ENCODE measurements at regions not wholly inside any gene's neighbourhood (a gene's known extent, or its start where the extent isn't known, plus 50 kb on each side); places are given as distances from the start of the nearest gene placed in this dataset.

GRCh38 chr6:40340957-40341356 lies 246.2 kb downstream of the LRFN2 start:
- intact Hi-C loops (cut with micrococcal nuclease) = no loop called here

- intact Hi-C loops (cut with micrococcal nuclease) = no loop called here
These were observed 247.0 kb downstream of the LRFN2 start for GRCh38 chr6:40340196-40340595.

- intact Hi-C loops (cut with micrococcal nuclease) = no loop called here
These were observed 248.9 kb downstream of the LRFN2 start for GRCh38 chr6:40338306-40338705.

- intact Hi-C loops (cut with micrococcal nuclease) = no loop called here
These were observed 250.0 kb downstream of the LRFN2 start for GRCh38 chr6:40336940-40337760.

GRCh38 chr6:40336296-40336695 lies 250.9 kb downstream of the LRFN2 start:
- intact Hi-C loops (cut with micrococcal nuclease) = no loop called here

- intact Hi-C loops (cut with micrococcal nuclease) = no loop called here
These were observed 252.5 kb downstream of the LRFN2 start for GRCh38 chr6:40334496-40335270.

GRCh38 chr6:40331545-40331944 lies 255.6 kb downstream of the LRFN2 start:
- intact Hi-C loops (cut with micrococcal nuclease) = no loop called here

GRCh38 chr6:40330301-40330721 lies 256.9 kb downstream of the LRFN2 start:
- intact Hi-C loops (cut with micrococcal nuclease) = no loop called here

GRCh38 chr6:40328986-40329545 lies 258.1 kb downstream of the LRFN2 start:
- intact Hi-C loops (cut with micrococcal nuclease) = loop anchor here (1.0 to 5.0 kb wide), 11 partner anchors 60 to 698 kb away; partner anchors contain the start of gene LRFN2

- intact Hi-C loops (cut with micrococcal nuclease) = loop anchor here (1.0 to 5.0 kb wide), 9 partner anchors 61 to 699 kb away; partner anchors contain the start of gene LRFN2
These were observed 258.7 kb downstream of the LRFN2 start for GRCh38 chr6:40328386-40328985.

- intact Hi-C loops (cut with micrococcal nuclease) = loop anchor here (5.0 kb wide), 4 partner anchors 150 to 700 kb away; no protein-coding TSS in a partner anchor
These were observed 260.3 kb downstream of the LRFN2 start for GRCh38 chr6:40326714-40327421.

- intact Hi-C loops (cut with micrococcal nuclease) = loop anchor here (5.0 kb wide), 4 partner anchors 152 to 702 kb away; no protein-coding TSS in a partner anchor
These were observed 261.4 kb downstream of the LRFN2 start for GRCh38 chr6:40325791-40326190.

- intact Hi-C loops (cut with micrococcal nuclease) = loop anchor here (5.0 kb wide), 4 partner anchors 152 to 702 kb away; no protein-coding TSS in a partner anchor
These were observed 262.1 kb downstream of the LRFN2 start for GRCh38 chr6:40325041-40325440.

GRCh38 chr6:40323881-40324634 lies 263.1 kb downstream of the LRFN2 start:
- intact Hi-C loops (cut with micrococcal nuclease) = no loop called here

- intact Hi-C loops (cut with micrococcal nuclease) = no loop called here
These were observed 264.8 kb downstream of the LRFN2 start for GRCh38 chr6:40322336-40322735.

GRCh38 chr6:40321616-40322015 lies 265.5 kb downstream of the LRFN2 start:
- intact Hi-C loops (cut with micrococcal nuclease) = no loop called here

GRCh38 chr6:40320947-40321346 lies 266.2 kb downstream of the LRFN2 start:
- intact Hi-C loops (cut with micrococcal nuclease) = no loop called here

- intact Hi-C loops (cut with micrococcal nuclease) = no loop called here
These were observed 266.7 kb downstream of the LRFN2 start for GRCh38 chr6:40320441-40320840.

GRCh38 chr6:40319124-40319523 lies 268.0 kb downstream of the LRFN2 start:
- intact Hi-C loops (cut with micrococcal nuclease) = no loop called here

- intact Hi-C loops (cut with micrococcal nuclease) = no loop called here
These were observed 272.1 kb downstream of the LRFN2 start for GRCh38 chr6:40315060-40315459.

All from T-helper 1 cell treated with Interleukin-12 subunit alpha and Interleukin-12 subunit beta and Interleukin-4 antibody, amounts not matched to agents 30 ng/mL and 1 ng/mL, for 36 hours (primary cell).